SK-N-SH (cell line): ENCODE measurements at regions not wholly inside any gene's neighbourhood (a gene's known extent, or its start where the extent isn't known, plus 50 kb on each side); places are given as distances from the start of the nearest gene placed in this dataset.

Source experiments
- CTCF ChIA-PET: fragments of 300-600, 350-600 bp; formaldehyde crosslinking; extraction: SDS; loops from one replicate; lab custom pipeline; 2021; lab: Yijun Ruan, JAX
- POLR2A ChIA-PET: fragments of 350-600 bp; sonication (Branson Sonifier 250); formaldehyde crosslinking; extraction: SDS; loops from one replicate; lab custom pipeline; 2020; ENCODE audit warnings: antibody characterized with exemption, inconsistent platforms; lab: Yijun Ruan, JAX
- DNase-seq: peaks from one replicate; pipeline ENCODE4 v3.0.0; 2012
- H2AFZ ChIP-seq: fragments of 200-600 bp; sonication (generic); 2 replicates; pipeline ENCODE4 v1.8.1; 2016; ENCODE audit warnings: antibody characterized with exemption, mild to moderate bottlenecking, low read depth
- H3F3A ChIP-seq: fragments of 200-600 bp; sonication (generic); replicated peaks from 2 replicates; pipeline ENCODE3; 2016; ENCODE audit warnings: antibody characterized with exemption, mild to moderate bottlenecking; ENCODE audit not compliant: insufficient read depth
- H3K27ac ChIP-seq, 2 experiments: fragments of 200-500 bp in 1 of 2; fragments of 200-600 bp in 1 of 2; sonication (Bioruptor generic) in 1 of 2; sonication (generic), shearing (Covaris generic) in 1 of 2; 2 replicates each; pipeline versions ENCODE4 v1.5.1 to v1.6.1; 2014 to 2016; ENCODE audit warnings: low read depth in 2 of 2, inconsistent platforms in 1 of 2, low read length in 1 of 2, mild to moderate bottlenecking in 1 of 2, mixed read lengths in 1 of 2
- H3K27me3 ChIP-seq: fragments of 200-600 bp; sonication (generic), shearing (Covaris generic); 2 replicates; pipeline ENCODE4 v1.6.1; 2016; ENCODE audit warnings: mixed run types; ENCODE audit not compliant: insufficient read depth
- H3K36me3 ChIP-seq, 2 experiments: fragments of 200-500 bp in 1 of 2; fragments of 200-600 bp in 1 of 2; sonication (Bioruptor generic) in 1 of 2; sonication (generic) in 1 of 2; replicated peaks in 1 of 2; 2 replicates each; pipeline versions ENCODE3 to v1.5.1; 2014 to 2016; ENCODE audit warnings: low read length in 1 of 2, mild to moderate bottlenecking in 1 of 2; ENCODE audit not compliant: insufficient read depth in 2 of 2, control insufficient read depth in 1 of 2
- H3K4me1 ChIP-seq, 2 experiments: fragments of 200-500 bp in 1 of 2; fragments of 200-600 bp in 1 of 2; sonication (Bioruptor generic) in 1 of 2; sonication (generic), shearing (Covaris generic) in 1 of 2; 2 replicates each; pipeline versions ENCODE4 v1.5.1 to v1.6.1; 2014 to 2016; ENCODE audit warnings: low read depth in 1 of 2, low read length in 1 of 2, mixed run types in 1 of 2; ENCODE audit not compliant: insufficient read depth in 2 of 2, control insufficient read depth in 1 of 2
- H3K4me2 ChIP-seq: fragments of 200-600 bp; sonication (generic), shearing (Covaris generic); 2 replicates; pipeline ENCODE4 v1.6.1; 2017; ENCODE audit warnings: mixed run types
- H3K4me3 ChIP-seq, 2 experiments: fragments of 200-500 bp in 1 of 2; fragments of 200-600 bp in 1 of 2; sonication (Bioruptor generic) in 1 of 2; sonication (generic), shearing (Covaris generic) in 1 of 2; 2 replicates each; pipeline versions ENCODE4 v1.5.1 to v1.8.1; 2014 to 2016; ENCODE audit warnings: low read depth in 2 of 2, inconsistent platforms in 1 of 2, low read length in 1 of 2, mild to moderate bottlenecking in 1 of 2, mixed read lengths in 1 of 2, moderate library complexity in 1 of 2
- H3K79me2 ChIP-seq: fragments of 200-600 bp; sonication (generic); 2 replicates; pipeline ENCODE4 v1.8.1; 2017; ENCODE audit warnings: mild to moderate bottlenecking; ENCODE audit not compliant: insufficient read depth
- H3K9ac ChIP-seq: fragments of 200-600 bp; sonication (generic); 2 replicates; pipeline ENCODE4 v1.6.1; 2017; ENCODE audit warnings: mixed run types
- H3K9me2 ChIP-seq: fragments of 200-600 bp; sonication (generic); 2 replicates; pipeline ENCODE4 v1.6.1; 2017; ENCODE audit warnings: mixed run types
- H3K9me3 ChIP-seq: fragments of 200-600 bp; sonication (generic); 2 replicates; pipeline ENCODE4 v1.6.1; 2017; ENCODE audit warnings: mixed run types, mild to moderate bottlenecking, moderate library complexity
- H4K20me1 ChIP-seq: fragments of 200-600 bp; sonication (generic); 2 replicates; pipeline ENCODE4 v1.6.1; 2017; ENCODE audit warnings: mild to moderate bottlenecking, mixed run types; ENCODE audit not compliant: insufficient read depth
- CHD2 ChIP-seq: fragments of 150-350 bp; IDR thresholded peaks from 2 replicates; pipeline ENCODE4 v1.6.1; 2018; ENCODE audit warnings: low read length; ENCODE audit not compliant: partially characterized antibody
- CTCF ChIP-seq: fragments of 200-600 bp; sonication (generic); IDR thresholded peaks from 2 replicates; pipeline ENCODE4 v1.6.1; 2017; ENCODE audit warnings: antibody characterized with exemption, mild to moderate bottlenecking, moderate library complexity
- ELF1 ChIP-seq: IDR thresholded peaks from 2 replicates; pipeline ENCODE4 v1.4.0; 2012
- EP300 ChIP-seq, 2 experiments: IDR thresholded peaks; 2 replicates each; pipeline versions ENCODE4 v1.4.0 to v1.6.1; 2012; ENCODE audit warnings: borderline replicate concordance in 1 of 2, low read depth in 1 of 2, low read length in 1 of 2
- FOXJ3 ChIP-seq: sonication (generic); formaldehyde crosslinking; IDR thresholded peaks from 2 replicates; pipeline ENCODE4 v1.5.1; 2020; ENCODE audit warnings: mild to moderate bottlenecking, missing genetic modification reagents
- GABPA ChIP-seq: IDR thresholded peaks from 2 replicates; pipeline ENCODE4 v1.4.0; 2012; ENCODE audit warnings: low read depth, mild to moderate bottlenecking
- JUND ChIP-seq: IDR thresholded peaks from 2 replicates; pipeline ENCODE4 v1.4.0; 2012
- MEF2A ChIP-seq: IDR thresholded peaks from 2 replicates; pipeline ENCODE4 v1.4.0; 2012; ENCODE audit warnings: low read depth, borderline replicate concordance
- MXI1 ChIP-seq: IDR thresholded peaks from 2 replicates; pipeline ENCODE4 v1.6.1; 2012; ENCODE audit warnings: mild to moderate bottlenecking, low read depth, low read length, improper control_type of control experiment
- NRF1 ChIP-seq: IDR thresholded peaks from 2 replicates; pipeline ENCODE4 v1.6.1; 2012; ENCODE audit warnings: low read depth, mild to moderate bottlenecking, low read length
- PBX3 ChIP-seq: IDR thresholded peaks from 2 replicates; pipeline ENCODE4; 2012
- RAD21 ChIP-seq: IDR thresholded peaks from 2 replicates; pipeline ENCODE4 v1.6.1; 2012; ENCODE audit warnings: mild to moderate bottlenecking, low read length
- RCOR1 ChIP-seq: fragments of 150-350 bp; IDR thresholded peaks from 2 replicates; pipeline ENCODE4 v1.6.1; 2017; ENCODE audit warnings: antibody characterized with exemption, low read length
- RFX5 ChIP-seq: IDR thresholded peaks from 2 replicates; pipeline ENCODE4 v1.6.1; 2012; ENCODE audit warnings: mild to moderate bottlenecking, improper control_type of control experiment, low read length
- RXRA ChIP-seq: IDR thresholded peaks from 2 replicates; pipeline ENCODE4 v1.4.0; 2012; ENCODE audit warnings: low read depth, mild to moderate bottlenecking, borderline replicate concordance
- SIN3A ChIP-seq: IDR thresholded peaks from 2 replicates; pipeline ENCODE4 v1.6.1; 2012; ENCODE audit warnings: low read depth, mild to moderate bottlenecking, low read length, moderate library complexity, borderline replicate concordance
- TAF1 ChIP-seq: IDR thresholded peaks from 2 replicates; pipeline ENCODE4 v1.6.1; 2012; ENCODE audit warnings: low read depth, mild to moderate bottlenecking, low read length, moderate library complexity, borderline replicate concordance
- TEAD4 ChIP-seq: IDR thresholded peaks from 2 replicates; pipeline ENCODE4 v1.4.0; 2012; ENCODE audit warnings: mild to moderate bottlenecking, borderline replicate concordance; ENCODE audit not compliant: insufficient read depth
- whole genome bisulfite sequencing: methylation state at CpG from one replicate; pipeline ENCODE4 v1.1.6; 2017; ENCODE audit warnings: low lambda C conversion rate; 5-methylcytosine and 5-hydroxymethylcytosine counted together
- TF ChIP-seq, protein P1 (sequence below): fragments of 150-350 bp; IDR thresholded peaks from 2 replicates; pipeline ENCODE4 v1.6.1; 2016; ENCODE audit warnings: mild to moderate bottlenecking, low read depth, low read length
- TF ChIP-seq, protein P2 (sequence below): IDR thresholded peaks from 2 replicates; pipeline ENCODE4 v1.4.0; 2012; ENCODE audit warnings: low read depth

DNA sequence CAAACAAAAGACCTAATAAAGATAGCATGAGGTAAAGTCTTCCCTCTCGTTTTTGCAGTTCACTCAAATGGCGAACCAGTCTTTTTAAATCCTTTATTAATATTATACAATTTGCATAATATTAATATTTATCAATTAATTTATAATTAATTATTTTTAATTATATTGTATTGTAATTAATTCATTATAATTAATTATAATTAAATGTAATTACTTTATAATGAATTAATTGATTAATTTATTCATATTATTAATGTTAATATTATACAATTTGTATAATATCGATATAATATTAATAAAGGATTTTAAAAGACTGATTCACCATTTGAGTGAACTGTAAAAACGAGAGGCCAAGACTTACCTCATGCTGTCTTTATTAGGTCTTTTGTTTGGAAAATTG is 1045.4 kb upstream of the CADM2 start:
- TF ChIP-seq PBX3 (no peak), MEF2A (no peak), RXRA (no peak), ELF1 (no peak), CHD2 (no peak), EP300 (IDR thresholded peaks at IDR 0.05; ENCODE audit: borderline replicate concordance in 1 of 2, low read depth in 1 of 2, low read length in 1 of 2) (no peak), FOXJ3 (CRISPR knock-in tag) (no peak), RCOR1 (no peak)
- TF ChIP-seq, protein P1, sequence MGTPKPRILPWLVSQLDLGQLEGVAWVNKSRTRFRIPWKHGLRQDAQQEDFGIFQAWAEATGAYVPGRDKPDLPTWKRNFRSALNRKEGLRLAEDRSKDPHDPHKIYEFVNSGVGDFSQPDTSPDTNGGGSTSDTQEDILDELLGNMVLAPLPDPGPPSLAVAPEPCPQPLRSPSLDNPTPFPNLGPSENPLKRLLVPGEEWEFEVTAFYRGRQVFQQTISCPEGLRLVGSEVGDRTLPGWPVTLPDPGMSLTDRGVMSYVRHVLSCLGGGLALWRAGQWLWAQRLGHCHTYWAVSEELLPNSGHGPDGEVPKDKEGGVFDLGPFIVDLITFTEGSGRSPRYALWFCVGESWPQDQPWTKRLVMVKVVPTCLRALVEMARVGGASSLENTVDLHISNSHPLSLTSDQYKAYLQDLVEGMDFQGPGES, result no peak
- Histone ChIP-seq H3F3A (no peaks in the 10 kb centered on the region), H3K4me3 (no peak overlapping the region), H3K9me3 (no peaks in the 10 kb centered on the region; the same call in 1 of the 2 replicates), H2AFZ (no peak overlapping the region), H3K4me2 (no peak overlapping the region), H3K9me2 (no peaks in the 10 kb centered on the region), H3K9ac (no peak overlapping the region), H3K27me3 (no peaks in the 10 kb centered on the region), H3K36me3 (no peaks in the 10 kb centered on the region), H3K27ac (no peak overlapping the region), H3K79me2 (no peaks in the 10 kb centered on the region), H4K20me1 (no peaks in the 10 kb centered on the region), H3K4me1 (no peaks in the 10 kb centered on the region)
- no peak for DNase-seq
- 22% methylated on average over 4 of the region's 4 CpGs for WGBS
- ChIA-PET POLR2A (no interaction called here), CTCF (no interaction called here)

DNA sequence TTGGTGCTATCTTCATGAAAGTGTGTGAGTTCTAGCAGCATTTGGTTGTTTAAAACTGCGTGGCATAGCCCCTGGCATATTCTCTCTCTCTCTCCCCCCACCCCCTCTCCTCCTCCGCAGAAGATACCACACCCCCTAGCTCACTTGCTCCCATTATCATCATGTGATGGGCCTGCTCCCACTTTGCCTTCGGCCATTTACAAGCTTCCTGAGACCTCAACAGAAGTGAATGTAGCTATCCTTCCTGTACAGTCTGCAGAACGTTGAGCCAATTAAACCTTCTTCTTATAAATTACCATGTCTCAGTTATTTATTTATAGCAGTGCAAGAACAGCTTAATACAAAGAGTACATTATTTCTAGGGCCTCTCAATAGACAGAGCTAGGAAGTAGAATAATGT is 1032.5 kb upstream of the CADM2 start:
- H3K79me2 ChIP-seq, result no peaks in the 10 kb centered on the region
- H3K36me3 ChIP-seq, result no peaks in the 10 kb centered on the region
- no peak overlapping the region for H3K27ac ChIP-seq
- H3K9me2 ChIP-seq, result no peaks in the 10 kb centered on the region
- no peaks in the 10 kb centered on the region for H3F3A ChIP-seq
- no peak overlapping the region for H2AFZ ChIP-seq
- DNase-seq, result no peak
- ChIA-PET POLR2A (no interaction called here), CTCF (no interaction called here)
- H3K4me1 ChIP-seq, result no peaks in the 10 kb centered on the region
- TF ChIP-seq ELF1, result no peak
- TF ChIP-seq EP300 (IDR thresholded peaks at IDR 0.05; ENCODE audit: borderline replicate concordance in 1 of 2, low read depth in 1 of 2, low read length in 1 of 2), result no peak
- no peak for TF ChIP-seq RAD21
- TF ChIP-seq MEF2A, result no peak
- no peak for TF ChIP-seq TAF1
- no peak for TF ChIP-seq RFX5
- TF ChIP-seq TEAD4, result no peak
- TF ChIP-seq, protein P2, sequence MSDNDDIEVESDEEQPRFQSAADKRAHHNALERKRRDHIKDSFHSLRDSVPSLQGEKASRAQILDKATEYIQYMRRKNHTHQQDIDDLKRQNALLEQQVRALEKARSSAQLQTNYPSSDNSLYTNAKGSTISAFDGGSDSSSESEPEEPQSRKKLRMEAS, result no peak
- TF ChIP-seq, protein P1, result no peak
- TF ChIP-seq RXRA, result no peak
- no peak for TF ChIP-seq MXI1
- no peak for TF ChIP-seq NRF1
- TF ChIP-seq GABPA, result no peak
- TF ChIP-seq CTCF, result no peak
- no peak for TF ChIP-seq CHD2
- TF ChIP-seq JUND, result no peak
- no peak for TF ChIP-seq SIN3A
- no peak overlapping the region for H3K9ac ChIP-seq
- H3K27me3 ChIP-seq, result no peaks in the 10 kb centered on the region; the same call in 1 of the 2 replicates
- no peaks in the 10 kb centered on the region for H4K20me1 ChIP-seq
- 12% methylated on average over 4 of the region's 4 CpGs for WGBS
- H3K9me3 ChIP-seq, result peaks cover 3% of the 10 kb centered on the region; the same call in 1 of the 2 replicates
- H3K4me2 ChIP-seq, result no peak overlapping the region
- no peak overlapping the region for H3K4me3 ChIP-seq
